Trophoblast cell (in vitro differentiated cells and primary cell): ENCODE measurements at regions not wholly inside any gene's neighbourhood (a gene's known extent, or its start where the extent isn't known, plus 50 kb on each side); places are given as distances from the start of the nearest gene placed in this dataset.
A peak's percentile ranks its signal among the peaks of the same experiment; 100 is the strongest.

Experiments used
- DNase-seq, 2 donors: peaks; one replicate each; pipeline ENCODE4 v3.0.0-alpha.2; 2016
- H2AFZ ChIP-seq: 2 replicates; pipeline ENCODE4 v1.6.1; 2013; ENCODE audit warnings: low read length, moderate library complexity, mild to moderate bottlenecking; ENCODE audit not compliant: insufficient read depth, poor library complexity
- H2AK5ac ChIP-seq: 2 replicates; pipeline ENCODE4 v1.6.1; 2013; ENCODE audit warnings: mild to moderate bottlenecking, low read length
- H2BK120ac ChIP-seq: 2 replicates; pipeline ENCODE4 v1.6.1; 2013; ENCODE audit warnings: low read length, mild to moderate bottlenecking, moderate library complexity; ENCODE audit not compliant: insufficient read depth, poor library complexity
- H2BK12ac ChIP-seq: 2 replicates; pipeline ENCODE4 v1.6.1; 2013; ENCODE audit warnings: mild to moderate bottlenecking, low read length, moderate library complexity
- H2BK5ac ChIP-seq: 2 replicates; pipeline ENCODE4 v1.6.1; 2013; ENCODE audit warnings: low read length, low read depth, moderate library complexity, mild to moderate bottlenecking; ENCODE audit not compliant: poor library complexity
- H3K14ac ChIP-seq: 2 replicates; pipeline ENCODE4 v1.6.1; 2013; ENCODE audit warnings: mild to moderate bottlenecking, low read length
- H3K18ac ChIP-seq: 2 replicates; pipeline ENCODE4 v1.6.1; 2013; ENCODE audit warnings: mild to moderate bottlenecking, low read length
- H3K23ac ChIP-seq: 2 replicates; pipeline ENCODE4 v1.6.1; 2013; ENCODE audit warnings: low read length
- H3K27ac ChIP-seq: 2 replicates; pipeline ENCODE4 v1.5.1; 2013; ENCODE audit warnings: low read depth, mild to moderate bottlenecking, inconsistent platforms, low read length, moderate library complexity
- H3K27me3 ChIP-seq: 2 replicates; pipeline ENCODE4 v1.6.1; 2013; ENCODE audit warnings: inconsistent platforms, mild to moderate bottlenecking, low read length, moderate library complexity; ENCODE audit not compliant: insufficient read depth
- H3K36me3 ChIP-seq, 2 experiments: 1 replicate in 1 of 2; 2 replicates in 1 of 2; pipeline ENCODE4 v1.6.1; 2013; ENCODE audit warnings: low read length in 2 of 2, mild to moderate bottlenecking in 2 of 2, moderate library complexity in 1 of 2; ENCODE audit not compliant: insufficient read depth in 2 of 2, control insufficient read depth in 1 of 2
- H3K4ac ChIP-seq: 2 replicates; pipeline ENCODE4 v1.6.1; 2013; ENCODE audit warnings: low read depth, mild to moderate bottlenecking, low read length, moderate library complexity
- H3K4me1 ChIP-seq, 2 experiments: 1 replicate in 1 of 2; 2 replicates in 1 of 2; pipeline ENCODE4 v1.6.1; 2013; ENCODE audit warnings: low read length in 2 of 2, mild to moderate bottlenecking in 2 of 2, moderate library complexity in 1 of 2; ENCODE audit not compliant: insufficient read depth in 2 of 2, control insufficient read depth in 1 of 2
- H3K4me2 ChIP-seq: 2 replicates; pipeline ENCODE4 v1.6.1; 2013; ENCODE audit warnings: inconsistent platforms, mild to moderate bottlenecking, low read length, moderate library complexity
- H3K4me3 ChIP-seq: 2 replicates; pipeline ENCODE4 v1.5.1; 2013; ENCODE audit warnings: mild to moderate bottlenecking, low read depth, low read length, inconsistent platforms
- H3K79me1 ChIP-seq: one replicate; pipeline ENCODE4 v1.6.1; 2013; ENCODE audit warnings: low read length
- H3K79me2 ChIP-seq: 2 replicates; pipeline ENCODE4 v1.6.1; 2013; ENCODE audit warnings: low read length, mild to moderate bottlenecking; ENCODE audit not compliant: control insufficient read depth, insufficient read depth, poor library complexity
- H3K9ac ChIP-seq: 2 replicates; pipeline ENCODE4 v1.6.1; 2013; ENCODE audit warnings: mild to moderate bottlenecking, low read length
- H3K9me3 ChIP-seq: 2 replicates; pipeline ENCODE4 v1.6.1; 2013; ENCODE audit warnings: low read depth, mild to moderate bottlenecking, control low read depth, inconsistent platforms, low read length; ENCODE audit not compliant: insufficient read depth
- H4K12ac ChIP-seq: 2 replicates; pipeline ENCODE4 v1.6.1; 2013; ENCODE audit warnings: low read depth, mild to moderate bottlenecking, low read length, moderate library complexity
- H4K8ac ChIP-seq: 2 replicates; pipeline ENCODE4 v1.6.1; 2013; ENCODE audit warnings: low read depth, mild to moderate bottlenecking, low read length, moderate library complexity
- H4K91ac ChIP-seq: one replicate; pipeline ENCODE4 v1.6.1; 2013; ENCODE audit warnings: low read depth, mild to moderate bottlenecking, low read length, moderate library complexity
- WGBS: extraction: QIAGEN DNeasy Blood & Tissue Kit; methylation state at CpG from one replicate; pipeline ENCODE4 v1.1.7; 2013; ENCODE audit warnings: missing lambda C conversion rate; ENCODE audit not compliant: insufficient read length, insufficient coverage; ENCODE audit errors: extremely low coverage; 5-methylcytosine and 5-hydroxymethylcytosine counted together

DNA sequence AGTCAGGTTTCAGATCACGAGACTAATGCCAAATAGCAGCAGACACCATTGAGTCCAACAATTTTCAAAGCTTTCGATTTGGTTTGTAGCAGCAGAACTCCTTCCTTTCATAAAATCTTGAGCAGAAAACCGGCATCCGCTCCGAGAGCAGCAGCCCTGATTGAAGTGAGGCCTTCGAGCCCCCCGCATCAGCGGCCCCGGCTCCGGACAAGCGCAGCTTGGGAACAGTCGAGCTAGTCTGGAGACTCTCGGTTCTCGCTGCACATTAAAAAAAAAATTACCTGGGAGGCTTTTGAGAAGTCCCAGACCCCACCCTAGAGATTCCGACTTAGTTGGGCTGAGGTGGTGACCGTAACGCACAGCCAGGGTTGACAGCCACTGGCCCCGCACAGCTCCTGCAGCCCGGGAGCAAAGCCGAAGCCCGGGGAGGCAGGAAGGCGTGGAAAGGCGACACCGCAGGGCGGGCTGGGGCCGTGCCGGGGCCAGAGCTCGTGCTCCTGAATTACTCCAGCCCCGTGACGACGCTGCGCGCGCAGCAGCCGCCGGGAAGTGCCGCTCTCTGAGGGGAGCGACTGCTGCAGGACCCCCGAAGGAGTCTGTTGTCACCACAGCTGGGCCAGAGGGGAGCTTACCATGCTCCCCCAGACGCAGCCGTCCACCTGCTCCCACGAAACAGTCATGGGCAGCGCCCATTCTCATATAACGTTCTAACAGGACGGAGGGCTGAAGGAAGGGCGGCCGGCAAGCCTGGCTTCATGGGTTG, 57.8 kb downstream of the SPATA19 start:
- no peak overlapping the region for H3K23ac ChIP-seq
- H4K12ac ChIP-seq, result no peak overlapping the region
- peak overlapping the region; percentile 27 for H3K18ac ChIP-seq
- H3K14ac ChIP-seq, result peak overlapping the region; percentile 52
- no peak overlapping the region for H3K27ac ChIP-seq
- H4K8ac ChIP-seq, result peak overlapping the region; percentile 75
- DNase-seq, result peak in 1 of 2 donors; percentile 1
- no peak overlapping the region for H2BK12ac ChIP-seq
- H3K36me3 ChIP-seq, result no peaks in the 10 kb centered on the region
- no peak overlapping the region for H2BK120ac ChIP-seq
- peak overlapping the region; percentile 75 for H3K4me2 ChIP-seq
- H3K9ac ChIP-seq, result no peak overlapping the region
- H3K27me3 ChIP-seq, result peaks cover 3% of the 10 kb centered on the region
- H2AK5ac ChIP-seq, result no peak overlapping the region
- no peak overlapping the region for H2BK5ac ChIP-seq
- H2AFZ ChIP-seq, result peak overlapping the region; percentile 74
- no peaks in the 10 kb centered on the region for H3K79me1 ChIP-seq
- H3K4me3 ChIP-seq, result peak overlapping the region; percentile 42
- no peaks in the 10 kb centered on the region for H3K9me3 ChIP-seq
- no CpG with 5 or more reads among the region's 47 CpGs for WGBS
- H3K79me2 ChIP-seq, result peaks cover 2% of the 10 kb centered on the region
- no peak overlapping the region for H4K91ac ChIP-seq
- peaks cover 6 to 10% of the 10 kb centered on the region in 2 experiments for H3K4me1 ChIP-seq
- no peak overlapping the region for H3K4ac ChIP-seq

DNA sequence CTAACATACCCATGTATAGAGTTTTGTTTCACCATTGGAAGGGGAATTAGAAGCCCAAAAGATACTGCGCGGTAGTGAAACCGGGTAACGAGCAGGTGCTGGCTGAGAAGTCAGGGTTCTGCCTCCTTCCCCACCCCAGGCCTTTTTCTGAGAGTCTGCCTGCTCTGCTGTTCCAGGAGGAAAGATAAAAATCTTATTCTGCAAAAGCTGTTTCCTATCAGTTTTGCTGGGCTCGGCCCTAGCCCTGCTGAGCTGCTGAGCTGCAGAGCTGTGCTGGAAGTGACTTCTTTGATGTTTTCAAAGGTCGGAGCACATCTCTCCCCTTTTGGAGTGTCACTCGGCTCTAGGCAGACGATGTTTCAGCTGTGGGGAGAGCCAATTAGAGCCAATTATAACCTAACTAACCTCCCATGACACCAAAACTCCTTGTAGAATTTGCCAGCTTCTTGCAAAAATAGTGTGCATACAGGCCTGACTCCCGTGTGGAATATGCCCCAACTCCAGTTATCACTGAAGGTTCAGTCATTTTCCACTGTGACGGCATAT, 59.4 kb downstream of the SPATA19 start:
- no peak overlapping the region for H4K8ac ChIP-seq
- H3K9ac ChIP-seq, result no peak overlapping the region
- H3K18ac ChIP-seq, result no peak overlapping the region
- no peak overlapping the region for H3K4me2 ChIP-seq
- H2AK5ac ChIP-seq, result no peak overlapping the region
- no peak overlapping the region for H3K27ac ChIP-seq
- no peaks in the 10 kb centered on the region for H3K9me3 ChIP-seq
- H2BK120ac ChIP-seq, result no peak overlapping the region
- H2BK12ac ChIP-seq, result no peak overlapping the region
- no peak overlapping the region for H4K12ac ChIP-seq
- no peaks in the 10 kb centered on the region for H3K79me1 ChIP-seq
- no peak overlapping the region for H3K23ac ChIP-seq
- no peak overlapping the region for H2AFZ ChIP-seq
- no peaks in the 10 kb centered on the region for H3K36me3 ChIP-seq
- H4K91ac ChIP-seq, result no peak overlapping the region
- H3K27me3 ChIP-seq, result peaks cover 3% of the 10 kb centered on the region
- H3K14ac ChIP-seq, result no peak overlapping the region
- H3K4ac ChIP-seq, result no peak overlapping the region
- no peak for DNase-seq
- WGBS, result no CpG with 5 or more reads among the region's 10 CpGs
- H3K4me3 ChIP-seq, result no peak overlapping the region
- H3K4me1 ChIP-seq, result peaks cover 6 to 10% of the 10 kb centered on the region in 2 experiments
- H2BK5ac ChIP-seq, result no peak overlapping the region
- peaks cover 2% of the 10 kb centered on the region for H3K79me2 ChIP-seq

DNA sequence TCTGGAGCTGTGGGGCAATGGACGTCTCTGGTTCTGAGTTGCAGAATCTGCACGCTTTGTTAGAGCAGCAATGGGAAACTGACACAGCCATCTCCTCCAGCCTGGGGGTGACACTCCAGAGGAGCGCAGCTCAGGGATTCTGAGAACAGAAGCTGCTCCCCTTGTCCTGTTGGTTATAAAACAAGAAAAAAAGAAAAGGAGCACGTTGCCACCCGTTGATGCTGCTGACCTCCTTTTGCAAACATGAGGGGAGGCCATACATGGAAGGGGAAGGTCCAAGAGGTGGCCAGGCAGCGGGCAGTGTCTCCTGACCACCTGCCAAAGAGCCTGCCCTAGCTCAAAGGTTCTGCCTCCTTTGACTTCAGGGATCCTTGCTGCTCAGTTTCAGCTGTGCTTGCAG, 61.0 kb downstream of the SPATA19 start:
- WGBS, result no CpG with 5 or more reads among the region's 6 CpGs
- peaks cover 6 to 7% of the 10 kb centered on the region in 2 experiments for H3K4me1 ChIP-seq
- no peak overlapping the region for H3K14ac ChIP-seq
- H3K4ac ChIP-seq, result no peak overlapping the region
- H3K18ac ChIP-seq, result no peak overlapping the region
- H3K27ac ChIP-seq, result no peak overlapping the region
- H2BK5ac ChIP-seq, result no peak overlapping the region
- no peak overlapping the region for H4K12ac ChIP-seq
- H3K36me3 ChIP-seq, result no peaks in the 10 kb centered on the region
- peaks cover 3% of the 10 kb centered on the region for H3K27me3 ChIP-seq
- H3K79me2 ChIP-seq, result peaks cover 2% of the 10 kb centered on the region
- no peaks in the 10 kb centered on the region for H3K9me3 ChIP-seq
- H3K79me1 ChIP-seq, result no peaks in the 10 kb centered on the region
- H2AFZ ChIP-seq, result no peak overlapping the region
- H3K9ac ChIP-seq, result peak overlapping the region; percentile 33
- no peak for DNase-seq
- no peak overlapping the region for H2AK5ac ChIP-seq
- H3K4me3 ChIP-seq, result no peak overlapping the region
- no peak overlapping the region for H2BK12ac ChIP-seq
- H3K4me2 ChIP-seq, result no peak overlapping the region
- H4K91ac ChIP-seq, result no peak overlapping the region
- no peak overlapping the region for H3K23ac ChIP-seq
- H2BK120ac ChIP-seq, result no peak overlapping the region
- no peak overlapping the region for H4K8ac ChIP-seq

DNA sequence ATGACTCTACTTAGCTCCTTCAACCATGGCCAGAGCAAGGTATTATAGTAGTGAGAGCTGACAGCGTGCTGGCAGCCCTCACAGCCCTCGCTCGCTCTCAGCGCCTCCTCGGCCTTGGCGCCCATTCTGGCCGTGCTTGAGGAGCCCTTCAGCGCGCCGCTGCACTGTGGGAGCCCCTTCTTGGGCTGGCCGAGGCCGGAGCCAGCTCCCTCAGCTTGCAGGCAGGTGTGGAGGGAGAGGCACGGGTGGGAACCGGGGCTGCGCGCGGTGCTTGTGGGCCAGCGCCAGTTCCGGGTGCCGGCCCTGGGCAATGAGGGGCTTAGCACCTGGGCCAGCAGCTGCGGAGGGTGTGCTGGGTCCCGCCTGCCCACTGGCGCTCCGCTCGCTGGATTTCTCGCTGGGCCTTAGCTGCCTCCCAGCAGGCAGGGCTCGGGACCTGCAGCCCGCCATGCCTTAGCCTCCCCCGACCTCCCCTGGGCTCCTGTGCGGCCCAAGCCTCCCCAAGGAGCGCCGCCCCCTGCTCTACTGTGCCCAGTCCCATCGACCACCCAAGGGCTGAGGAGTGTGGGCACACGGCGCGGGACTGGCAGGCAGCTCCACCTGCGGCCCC, 63.1 kb downstream of the SPATA19 start:
- DNase-seq, result no peak
- Histone ChIP-seq H3K4me1 (peaks cover 0 to 2% of the 10 kb centered on the region in 2 experiments), H2BK120ac (no peak overlapping the region), H4K12ac (no peak overlapping the region), H2AK5ac (no peak overlapping the region), H3K79me1 (no peaks in the 10 kb centered on the region), H4K8ac (no peak overlapping the region), H3K23ac (no peak overlapping the region), H3K79me2 (no peaks in the 10 kb centered on the region), H2BK5ac (no peak overlapping the region), H3K27me3 (no peaks in the 10 kb centered on the region), H4K91ac (no peak overlapping the region), H2AFZ (no peak overlapping the region), H3K4me3 (no peak overlapping the region), H3K4me2 (no peak overlapping the region), H3K4ac (no peak overlapping the region), H3K18ac (no peak overlapping the region), H3K9ac (no peak overlapping the region), H3K9me3 (no peaks in the 10 kb centered on the region), H3K14ac (no peak overlapping the region), H3K27ac (no peak overlapping the region), H3K36me3 (no peaks in the 10 kb centered on the region), H2BK12ac (no peak overlapping the region)
- no CpG with 5 or more reads among the region's 37 CpGs for WGBS
